NT2/D1 (cell line): ENCODE measurements at regions not wholly inside any gene's neighbourhood (a gene's known extent, or its start where the extent isn't known, plus 50 kb on each side); places are given as distances from the start of the nearest gene placed in this dataset.
"Not testable (repeated sequence)": the region's sequence is repeated elsewhere in the genome, so short reads cannot be mapped to it uniquely, and the experiment has no call there.

ENCODE experiments used
- DNase-seq: peaks from one replicate; pipeline ENCODE4 v3.0.0-alpha.2; 2011; ENCODE audit warnings: low read depth, low spot score
- H3K27me3 ChIP-seq: 2 replicates; pipeline ENCODE4 v1.6.0; 2011; ENCODE audit warnings: mild to moderate bottlenecking; ENCODE audit not compliant: insufficient read length, insufficient read depth
- H3K36me3 ChIP-seq: 2 replicates; pipeline ENCODE4 v1.6.1; 2011; ENCODE audit warnings: mild to moderate bottlenecking, low read length, mixed read lengths; ENCODE audit not compliant: insufficient read depth, insufficient read length
- H3K4me1 ChIP-seq: 2 replicates; pipeline ENCODE4 v1.5.1; 2011; ENCODE audit not compliant: insufficient read depth, insufficient read length
- H3K4me3 ChIP-seq: 2 replicates; pipeline ENCODE4 v1.5.1; 2011; ENCODE audit warnings: low read depth; ENCODE audit not compliant: insufficient read length
- H3K9ac ChIP-seq: 2 replicates; pipeline ENCODE4 v1.6.0; 2011; ENCODE audit warnings: low read depth; ENCODE audit not compliant: insufficient read length
- H3K9me3 ChIP-seq: 2 replicates; pipeline ENCODE4 v1.5.1; 2011; ENCODE audit warnings: mild to moderate bottlenecking, low read length; ENCODE audit not compliant: insufficient read depth
- SUZ12 ChIP-seq: IDR thresholded peaks from 2 replicates; pipeline ENCODE4 v1.6.1; 2011; ENCODE audit not compliant: insufficient read length, insufficient read depth; ENCODE audit errors: extremely low read depth
- YY1 ChIP-seq: IDR thresholded peaks from 2 replicates; pipeline ENCODE4 v1.6.1; 2011; ENCODE audit not compliant: insufficient read length, insufficient read depth
- ZNF274 ChIP-seq: IDR thresholded peaks from 2 replicates; pipeline ENCODE4 v1.6.1; 2011; ENCODE audit warnings: mild to moderate bottlenecking, low read depth, low read length

GRCh38 chr1:172837816-172838679 lies 179.1 kb downstream of the FASLG start:
- H3K4me1 ChIP-seq = no peaks in the 10 kb centered on the region
- no peak for TF ChIP-seq SUZ12
- TF ChIP-seq ZNF274 = no peak
- TF ChIP-seq YY1 = no peak
- H3K9ac ChIP-seq = no peak overlapping the region
- no peaks in the 10 kb centered on the region for H3K36me3 ChIP-seq
- DNase-seq = no peak
- no peaks in the 10 kb centered on the region for H3K27me3 ChIP-seq
- no peaks in the 10 kb centered on the region for H3K9me3 ChIP-seq
- no peak overlapping the region for H3K4me3 ChIP-seq

- no peaks in the 10 kb centered on the region for H3K4me1 ChIP-seq
- no peak for DNase-seq
Observed at GRCh38 chr1:172838680-172839313, 179.9 kb downstream of the FASLG start.

GRCh38 chr1:172839639-172840038 lies 180.7 kb downstream of the FASLG start:
- not testable (repeated sequence) for H3K4me3 ChIP-seq, H3K9ac ChIP-seq, H3K27me3 ChIP-seq, DNase-seq, H3K9me3 ChIP-seq, H3K36me3 ChIP-seq, H3K4me1 ChIP-seq

More at GRCh38 chr1:172838680-172839313, 179.9 kb downstream of the FASLG start:
- TF ChIP-seq YY1 = no peak
- no peak for TF ChIP-seq SUZ12
- TF ChIP-seq ZNF274 = no peak
- Histone ChIP-seq H3K27me3 (no peaks in the 10 kb centered on the region), H3K36me3 (no peaks in the 10 kb centered on the region), H3K4me3 (no peak overlapping the region), H3K9me3 (no peaks in the 10 kb centered on the region), H3K9ac (no peak overlapping the region)

DNA sequence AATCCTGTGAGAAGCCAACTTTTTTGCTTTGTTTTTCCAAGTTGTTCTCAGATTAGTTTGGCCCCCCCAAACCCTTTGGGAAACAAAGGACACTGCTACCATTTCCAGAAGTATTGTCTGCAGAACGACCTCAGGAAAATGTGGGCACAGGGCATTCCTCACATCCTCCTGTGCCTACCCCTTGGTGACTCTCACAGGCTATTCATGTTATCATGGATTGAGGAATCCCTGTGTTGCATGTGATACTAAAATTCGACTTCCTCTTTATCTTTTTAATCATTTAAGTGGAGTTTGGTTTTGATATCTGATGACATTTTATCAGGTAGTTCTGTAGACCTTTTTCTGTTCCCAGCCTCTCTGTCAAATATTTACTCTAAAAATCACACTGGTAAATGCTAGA lies 184.5 kb downstream of the FASLG start:
- Histone ChIP-seq H3K4me1 (peaks cover 3% of the 10 kb centered on the region), H3K9ac (no peak overlapping the region), H3K27me3 (no peaks in the 10 kb centered on the region), H3K9me3 (no peaks in the 10 kb centered on the region), H3K4me3 (no peak overlapping the region), H3K36me3 (no peaks in the 10 kb centered on the region)
- TF ChIP-seq YY1 = no peak
- no peak for TF ChIP-seq SUZ12
- no peak for TF ChIP-seq ZNF274
- no peak for DNase-seq

DNA sequence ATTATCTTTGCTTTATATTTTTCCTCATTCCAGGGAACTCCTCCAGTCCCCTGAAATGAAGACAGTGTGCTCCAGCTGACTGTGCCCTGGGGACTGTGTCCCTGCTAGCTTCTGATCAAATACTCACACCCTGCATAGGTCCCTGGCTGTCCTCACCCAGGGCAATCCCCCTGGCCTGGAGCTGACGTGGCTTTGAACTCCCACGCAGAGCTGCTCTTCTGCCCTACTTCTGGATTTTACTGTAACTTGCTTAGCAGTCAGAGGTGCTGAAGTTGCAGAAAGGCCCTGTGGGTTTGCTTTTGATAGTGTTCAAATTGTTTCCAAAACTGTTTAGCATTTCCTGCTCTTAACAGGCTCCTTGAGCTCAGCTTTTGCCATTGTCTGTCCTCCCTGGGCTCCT lies 186.5 kb downstream of the FASLG start:
- peaks cover 3% of the 10 kb centered on the region for H3K4me1 ChIP-seq
- no peaks in the 10 kb centered on the region for H3K27me3 ChIP-seq
- H3K4me3 ChIP-seq = no peak overlapping the region
- no peak overlapping the region for H3K9ac ChIP-seq
- no peak for DNase-seq
- TF ChIP-seq SUZ12 (no peak), YY1 (no peak), ZNF274 (no peak)
- H3K36me3 ChIP-seq = no peaks in the 10 kb centered on the region
- no peaks in the 10 kb centered on the region for H3K9me3 ChIP-seq

DNA sequence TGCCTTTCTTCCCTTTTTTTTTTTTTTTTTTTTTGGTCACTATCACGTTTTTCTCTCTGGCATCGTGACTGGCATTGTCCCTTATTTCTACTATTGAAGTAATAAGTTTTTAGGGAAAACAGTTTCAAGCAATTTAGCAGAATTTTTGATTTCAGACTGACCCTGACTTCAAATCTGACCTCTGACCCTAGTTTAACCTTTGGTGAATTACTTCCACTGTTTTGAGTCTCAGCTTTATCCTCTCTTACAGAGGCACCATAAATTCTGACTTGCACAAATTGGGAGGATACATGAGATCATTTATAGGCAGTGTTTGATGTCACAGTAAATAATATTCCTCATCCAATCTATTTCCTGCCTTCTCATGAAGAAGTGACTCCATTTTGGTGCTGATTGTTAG lies 187.0 kb downstream of the FASLG start:
- no peak for TF ChIP-seq YY1
- TF ChIP-seq SUZ12 = no peak
- no peak for TF ChIP-seq ZNF274
- H3K9ac ChIP-seq = no peak overlapping the region
- H3K9me3 ChIP-seq = no peaks in the 10 kb centered on the region
- no peaks in the 10 kb centered on the region for H3K36me3 ChIP-seq
- H3K27me3 ChIP-seq = no peaks in the 10 kb centered on the region
- DNase-seq = no peak
- H3K4me1 ChIP-seq = peaks cover 3% of the 10 kb centered on the region
- no peak overlapping the region for H3K4me3 ChIP-seq

DNA sequence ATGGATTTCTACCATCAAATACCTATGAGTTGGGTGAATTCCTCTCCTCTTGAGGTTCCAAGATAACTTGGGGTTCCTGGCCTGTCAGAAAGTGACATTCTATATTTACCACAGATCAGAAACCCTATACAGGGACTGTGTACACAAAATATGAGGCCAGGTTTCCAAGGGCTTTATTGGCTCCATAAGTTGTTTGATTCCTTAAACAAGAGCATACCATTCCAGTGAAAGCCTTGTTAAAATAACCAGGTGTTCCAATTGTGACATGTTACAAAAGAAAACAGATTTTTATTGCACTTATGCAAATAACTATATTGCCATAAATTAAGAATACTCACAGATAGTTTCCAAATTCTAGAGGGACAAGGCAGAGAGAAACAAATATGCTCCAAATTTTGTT lies 188.9 kb downstream of the FASLG start:
- not testable (repeated sequence) for H3K4me3 ChIP-seq, H3K9ac ChIP-seq, DNase-seq, H3K9me3 ChIP-seq, H3K27me3 ChIP-seq, H3K36me3 ChIP-seq, H3K4me1 ChIP-seq

- TF ChIP-seq YY1 (no peak), ZNF274 (no peak)
- H3K9me3 ChIP-seq = no peaks in the 10 kb centered on the region
- H3K36me3 ChIP-seq = no peaks in the 10 kb centered on the region
- peaks cover 3% of the 10 kb centered on the region for H3K4me1 ChIP-seq
- DNase-seq = no peak
- H3K9ac ChIP-seq = no peak overlapping the region
- H3K4me3 ChIP-seq = no peak overlapping the region
- no peaks in the 10 kb centered on the region for H3K27me3 ChIP-seq
Observed at GRCh38 chr1:172849653-172850052, 190.8 kb downstream of the FASLG start.
